ENCODE measurements at regions not wholly inside any gene's neighbourhood (a gene's known extent, or its start where the extent isn't known, plus 50 kb on each side); places are given as distances from the start of the nearest gene placed in this dataset.

GRCh38 chr18:55651236-55651635, 63.2 kb upstream of the TCF4 start:
- no peak for TF ChIP-seq CTCF (IDR thresholded peaks at IDR 0.05)
- no peak for DNase-seq (ENCODE audit: low spot score)
- Histone ChIP-seq H3K4me3 (no peak overlapping the region), H3K27ac (no peak overlapping the region)

- H3K4me3 ChIP-seq, result no peak overlapping the region
- TF ChIP-seq CTCF (IDR thresholded peaks at IDR 0.05), result no peak
- no peak for DNase-seq (ENCODE audit: low spot score)
- H3K27ac ChIP-seq, result no peak overlapping the region
These were observed 62.4 kb upstream of the TCF4 start for GRCh38 chr18:55650363-55650870.

- no peak for TF ChIP-seq CTCF (IDR thresholded peaks at IDR 0.05)
- Histone ChIP-seq H3K27ac (no peak overlapping the region), H3K4me3 (no peak overlapping the region)
- no peak for DNase-seq (ENCODE audit: low spot score)
These were observed 59.3 kb upstream of the TCF4 start for GRCh38 chr18:55647331-55647730.

- no peak for TF ChIP-seq CTCF (IDR thresholded peaks at IDR 0.05)
- DNase-seq (ENCODE audit: low spot score), result no peak
- Histone ChIP-seq H3K27ac (no peak overlapping the region), H3K4me3 (no peak overlapping the region)
These were observed 54.2 kb upstream of the TCF4 start for GRCh38 chr18:55642191-55642590.

GRCh38 chr18:55641486-55641885, 53.5 kb upstream of the TCF4 start:
- H3K27ac ChIP-seq, result no peak overlapping the region
- no peak overlapping the region for H3K4me3 ChIP-seq
- DNase-seq (ENCODE audit: low spot score), result no peak
- no peak for TF ChIP-seq CTCF (IDR thresholded peaks at IDR 0.05)
